ENCODE measurements at regions not wholly inside any gene's neighbourhood (a gene's known extent, or its start where the extent isn't known, plus 50 kb on each side); places are given as distances from the start of the nearest gene placed in this dataset.

DNA sequence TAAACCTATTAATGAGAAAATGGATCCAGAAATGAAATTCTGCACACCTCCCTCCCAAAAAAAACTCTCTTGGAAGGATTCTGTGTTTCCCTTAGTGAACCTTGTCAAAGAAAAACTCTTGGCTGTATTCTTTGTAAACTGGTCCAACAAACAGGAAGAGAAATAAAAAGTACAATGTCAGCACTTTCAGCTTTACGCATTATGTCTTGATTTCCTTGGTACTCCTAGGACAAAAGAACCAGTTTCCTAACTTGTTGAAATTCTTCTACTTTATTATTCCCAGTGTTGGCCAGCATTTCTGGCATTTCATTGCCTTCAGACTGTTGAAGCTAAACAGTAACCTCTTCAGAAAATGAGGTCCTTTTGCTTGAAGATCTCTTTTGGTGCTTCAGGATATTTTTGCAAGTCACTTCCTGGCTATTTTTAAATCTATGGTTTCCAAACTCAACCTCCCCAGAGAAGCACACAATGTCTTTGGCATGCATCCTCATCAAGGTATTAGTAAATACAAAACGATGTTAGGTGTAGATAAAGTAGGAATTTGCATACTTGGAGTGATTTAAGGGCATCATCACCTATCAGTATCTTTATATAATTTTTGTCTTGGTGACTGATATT lies 342.7 kb downstream of the AASDHPPT start:
- TF ChIP-seq, protein P1, sequence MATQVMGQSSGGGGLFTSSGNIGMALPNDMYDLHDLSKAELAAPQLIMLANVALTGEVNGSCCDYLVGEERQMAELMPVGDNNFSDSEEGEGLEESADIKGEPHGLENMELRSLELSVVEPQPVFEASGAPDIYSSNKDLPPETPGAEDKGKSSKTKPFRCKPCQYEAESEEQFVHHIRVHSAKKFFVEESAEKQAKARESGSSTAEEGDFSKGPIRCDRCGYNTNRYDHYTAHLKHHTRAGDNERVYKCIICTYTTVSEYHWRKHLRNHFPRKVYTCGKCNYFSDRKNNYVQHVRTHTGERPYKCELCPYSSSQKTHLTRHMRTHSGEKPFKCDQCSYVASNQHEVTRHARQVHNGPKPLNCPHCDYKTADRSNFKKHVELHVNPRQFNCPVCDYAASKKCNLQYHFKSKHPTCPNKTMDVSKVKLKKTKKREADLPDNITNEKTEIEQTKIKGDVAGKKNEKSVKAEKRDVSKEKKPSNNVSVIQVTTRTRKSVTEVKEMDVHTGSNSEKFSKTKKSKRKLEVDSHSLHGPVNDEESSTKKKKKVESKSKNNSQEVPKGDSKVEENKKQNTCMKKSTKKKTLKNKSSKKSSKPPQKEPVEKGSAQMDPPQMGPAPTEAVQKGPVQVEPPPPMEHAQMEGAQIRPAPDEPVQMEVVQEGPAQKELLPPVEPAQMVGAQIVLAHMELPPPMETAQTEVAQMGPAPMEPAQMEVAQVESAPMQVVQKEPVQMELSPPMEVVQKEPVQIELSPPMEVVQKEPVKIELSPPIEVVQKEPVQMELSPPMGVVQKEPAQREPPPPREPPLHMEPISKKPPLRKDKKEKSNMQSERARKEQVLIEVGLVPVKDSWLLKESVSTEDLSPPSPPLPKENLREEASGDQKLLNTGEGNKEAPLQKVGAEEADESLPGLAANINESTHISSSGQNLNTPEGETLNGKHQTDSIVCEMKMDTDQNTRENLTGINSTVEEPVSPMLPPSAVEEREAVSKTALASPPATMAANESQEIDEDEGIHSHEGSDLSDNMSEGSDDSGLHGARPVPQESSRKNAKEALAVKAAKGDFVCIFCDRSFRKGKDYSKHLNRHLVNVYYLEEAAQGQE (IDR thresholded peaks at IDR 0.05; ENCODE audit: low read depth): no peak
- no peak for TF ChIP-seq SP1 (IDR thresholded peaks at IDR 0.05; ENCODE audit: low read depth)
- TF ChIP-seq EZH2 (IDR thresholded peaks at IDR 0.05): no peak
- no peak for TF ChIP-seq EZH2phosphoT487 (IDR thresholded peaks at IDR 0.05; ENCODE audit: borderline replicate concordance)
- TF ChIP-seq, protein P2, sequence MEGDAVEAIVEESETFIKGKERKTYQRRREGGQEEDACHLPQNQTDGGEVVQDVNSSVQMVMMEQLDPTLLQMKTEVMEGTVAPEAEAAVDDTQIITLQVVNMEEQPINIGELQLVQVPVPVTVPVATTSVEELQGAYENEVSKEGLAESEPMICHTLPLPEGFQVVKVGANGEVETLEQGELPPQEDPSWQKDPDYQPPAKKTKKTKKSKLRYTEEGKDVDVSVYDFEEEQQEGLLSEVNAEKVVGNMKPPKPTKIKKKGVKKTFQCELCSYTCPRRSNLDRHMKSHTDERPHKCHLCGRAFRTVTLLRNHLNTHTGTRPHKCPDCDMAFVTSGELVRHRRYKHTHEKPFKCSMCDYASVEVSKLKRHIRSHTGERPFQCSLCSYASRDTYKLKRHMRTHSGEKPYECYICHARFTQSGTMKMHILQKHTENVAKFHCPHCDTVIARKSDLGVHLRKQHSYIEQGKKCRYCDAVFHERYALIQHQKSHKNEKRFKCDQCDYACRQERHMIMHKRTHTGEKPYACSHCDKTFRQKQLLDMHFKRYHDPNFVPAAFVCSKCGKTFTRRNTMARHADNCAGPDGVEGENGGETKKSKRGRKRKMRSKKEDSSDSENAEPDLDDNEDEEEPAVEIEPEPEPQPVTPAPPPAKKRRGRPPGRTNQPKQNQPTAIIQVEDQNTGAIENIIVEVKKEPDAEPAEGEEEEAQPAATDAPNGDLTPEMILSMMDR (IDR thresholded peaks at IDR 0.05 in 2 of 3, conservative IDR thresholded peaks at IDR 0.05 in 1 of 3; ENCODE audit: borderline replicate concordance in 1 of 3, insufficient read depth in 1 of 3, low read depth in 2 of 3, low read length in 2 of 3): no peak
- TF ChIP-seq SIN3A (IDR thresholded peaks at IDR 0.05; ENCODE audit: low read depth): no peak
- TF ChIP-seq ZNF274 (IDR thresholded peaks at IDR 0.05; ENCODE audit: low read depth, low read length): no peak
- no peak for TF ChIP-seq POLR2A (IDR thresholded peaks at IDR 0.05; ENCODE audit: borderline replicate concordance, extremely low read depth, insufficient read depth, insufficient read length)
- TF ChIP-seq ZFX (IDR thresholded peaks at IDR 0.05): no peak
- TF ChIP-seq TCF7L2 (IDR thresholded peaks at IDR 0.05; ENCODE audit: borderline replicate concordance, extremely low read depth, insufficient read depth, insufficient read length): no peak
- TF ChIP-seq FOSL1 (IDR thresholded peaks at IDR 0.05; ENCODE audit: low read depth): no peak
- TF ChIP-seq SRF (IDR thresholded peaks at IDR 0.05; ENCODE audit: low read depth): no peak
- no peak for TF ChIP-seq ELF1 (IDR thresholded peaks at IDR 0.05; ENCODE audit: borderline replicate concordance, low read depth)
